GM19328 (cell line): ENCODE measurements at regions not wholly inside any gene's neighbourhood (a gene's known extent, or its start where the extent isn't known, plus 50 kb on each side); places are given as distances from the start of the nearest gene placed in this dataset.

Experiments
- ATAC-seq: cut with Tn5 transposase; IDR thresholded peaks from one replicate; pipeline ENCODE4 v1.9.1; 2021; ENCODE audit warnings: mild to moderate bottlenecking, moderate library complexity; ENCODE audit not compliant: unreplicated experiment

GRCh38 chr3:30510596-30510995, 95.8 kb upstream of the TGFBR2 start:
- ATAC-seq = no peak

- ATAC-seq = no peak
Measured at GRCh38 chr3:30511524-30512251, 94.7 kb upstream of the TGFBR2 start.

GRCh38 chr3:30512576-30512975, 93.8 kb upstream of the TGFBR2 start:
- ATAC-seq = no peak

GRCh38 chr3:30513374-30514152, 92.8 kb upstream of the TGFBR2 start:
- ATAC-seq = no peak

GRCh38 chr3:30516238-30516637, 90.2 kb upstream of the TGFBR2 start:
- ATAC-seq = no peak

- no peak for ATAC-seq
Measured at GRCh38 chr3:30518181-30518864, 88.1 kb upstream of the TGFBR2 start.

GRCh38 chr3:30518872-30519271, 87.5 kb upstream of the TGFBR2 start:
- ATAC-seq = no peak

GRCh38 chr3:30520699-30521098, 85.7 kb upstream of the TGFBR2 start:
- no peak for ATAC-seq

- no peak for ATAC-seq
Measured at GRCh38 chr3:30521156-30521715, 85.2 kb upstream of the TGFBR2 start.

GRCh38 chr3:30522476-30522875, 83.9 kb upstream of the TGFBR2 start:
- no peak for ATAC-seq

- no peak for ATAC-seq
Measured at GRCh38 chr3:30523366-30523765, 83.0 kb upstream of the TGFBR2 start.

GRCh38 chr3:30524357-30525040, 81.9 kb upstream of the TGFBR2 start:
- ATAC-seq = no peak

GRCh38 chr3:30526031-30526430, 80.4 kb upstream of the TGFBR2 start:
- ATAC-seq = no peak

GRCh38 chr3:30527186-30527585, 79.2 kb upstream of the TGFBR2 start:
- no peak for ATAC-seq

GRCh38 chr3:30527720-30528119, 78.7 kb upstream of the TGFBR2 start:
- ATAC-seq = no peak

GRCh38 chr3:30530084-30530483, 76.3 kb upstream of the TGFBR2 start:
- ATAC-seq = no peak

- no peak for ATAC-seq
Measured at GRCh38 chr3:30531017-30531570, 75.3 kb upstream of the TGFBR2 start.

- no peak for ATAC-seq
Measured at GRCh38 chr3:30535525-30535924, 70.9 kb upstream of the TGFBR2 start.

GRCh38 chr3:30538791-30539190, 67.6 kb upstream of the TGFBR2 start:
- no peak for ATAC-seq

- ATAC-seq = no peak
Measured at GRCh38 chr3:30539206-30539605, 67.2 kb upstream of the TGFBR2 start.

- no peak for ATAC-seq
Measured at GRCh38 chr3:30539772-30540171, 66.6 kb upstream of the TGFBR2 start.
